HG02759 (cell line): ENCODE measurements at regions not wholly inside any gene's neighbourhood (a gene's known extent, or its start where the extent isn't known, plus 50 kb on each side); places are given as distances from the start of the nearest gene placed in this dataset.

Experiments
- ATAC-seq: cut with Tn5 transposase; IDR thresholded peaks from one replicate; pipeline ENCODE4 v1.9.1; 2021; ENCODE audit warnings: mild to moderate bottlenecking, moderate library complexity; ENCODE audit not compliant: unreplicated experiment

GRCh38 chr2:22832196-22832595 lies 552.8 kb upstream of the KLHL29 start:
- no peak for ATAC-seq

GRCh38 chr2:22838461-22838860 lies 546.5 kb upstream of the KLHL29 start:
- ATAC-seq = no peak

- ATAC-seq = no peak
These were observed 542.6 kb upstream of the KLHL29 start for GRCh38 chr2:22842205-22842869.

- ATAC-seq = no peak
These were observed 541.0 kb upstream of the KLHL29 start for GRCh38 chr2:22843919-22844537.

- ATAC-seq = no peak
These were observed 534.7 kb upstream of the KLHL29 start for GRCh38 chr2:22850310-22850709.

- ATAC-seq = no peak
These were observed 530.4 kb upstream of the KLHL29 start for GRCh38 chr2:22854588-22854987.

GRCh38 chr2:22855081-22855480 lies 529.9 kb upstream of the KLHL29 start:
- ATAC-seq = no peak

GRCh38 chr2:22855761-22856184 lies 529.2 kb upstream of the KLHL29 start:
- no peak for ATAC-seq

GRCh38 chr2:22867973-22868372 lies 517.0 kb upstream of the KLHL29 start:
- ATAC-seq = no peak

- no peak for ATAC-seq
These were observed 506.9 kb upstream of the KLHL29 start for GRCh38 chr2:22878121-22878520.

- no peak for ATAC-seq
These were observed 505.7 kb upstream of the KLHL29 start for GRCh38 chr2:22879009-22879863.

GRCh38 chr2:22880161-22880560 lies 504.8 kb upstream of the KLHL29 start:
- no peak for ATAC-seq

GRCh38 chr2:22882011-22882410 lies 503.0 kb upstream of the KLHL29 start:
- no peak for ATAC-seq

GRCh38 chr2:22882643-22883042 lies 502.3 kb upstream of the KLHL29 start:
- no peak for ATAC-seq

- ATAC-seq = no peak
These were observed 501.9 kb upstream of the KLHL29 start for GRCh38 chr2:22883054-22883453.

- no peak for ATAC-seq
These were observed 499.7 kb upstream of the KLHL29 start for GRCh38 chr2:22885245-22885644.

GRCh38 chr2:22887426-22887825 lies 497.6 kb upstream of the KLHL29 start:
- no peak for ATAC-seq

GRCh38 chr2:22887845-22888244 lies 497.1 kb upstream of the KLHL29 start:
- ATAC-seq = no peak

GRCh38 chr2:22890132-22890531 lies 494.8 kb upstream of the KLHL29 start:
- no peak for ATAC-seq

GRCh38 chr2:22893761-22894517 lies 491.0 kb upstream of the KLHL29 start:
- ATAC-seq = no peak

- no peak for ATAC-seq
These were observed 490.2 kb upstream of the KLHL29 start for GRCh38 chr2:22894761-22895160.
